ENCODE measurements at regions not wholly inside any gene's neighbourhood (a gene's known extent, or its start where the extent isn't known, plus 50 kb on each side); places are given as distances from the start of the nearest gene placed in this dataset.
A peak's percentile ranks its signal among the peaks of the same experiment; 100 is the strongest.

- H3K4me1 Mint-ChIP-seq (ENCODE audit: low read depth) = peaks cover 62% of the 10 kb centered on the region
- peaks cover 5% of the 10 kb centered on the region for H3K9me3 Mint-ChIP-seq
- H3K4me3 Mint-ChIP-seq = no peak overlapping the region
- peaks cover 13% of the 10 kb centered on the region for H3K36me3 Mint-ChIP-seq (ENCODE audit: low read depth)
- no peak overlapping the region for H3K27ac Mint-ChIP-seq
- peaks cover under 1% of the 10 kb centered on the region for H3K27me3 Mint-ChIP-seq (ENCODE audit: low read depth)
Measured at GRCh38 chr7:17140406-17140805, 158.0 kb upstream of the AHR start.

GRCh38 chr7:17142831-17143541, 155.5 kb upstream of the AHR start:
- H3K9me3 Mint-ChIP-seq = peaks cover 5% of the 10 kb centered on the region
- peak overlapping the region; percentile 60 for H3K27ac Mint-ChIP-seq
- peaks cover 7% of the 10 kb centered on the region for H3K27me3 Mint-ChIP-seq (ENCODE audit: low read depth)
- peaks cover 9% of the 10 kb centered on the region for H3K36me3 Mint-ChIP-seq (ENCODE audit: low read depth)
- peak overlapping the region; percentile 23 for H3K4me3 Mint-ChIP-seq
- peaks cover 58% of the 10 kb centered on the region for H3K4me1 Mint-ChIP-seq (ENCODE audit: low read depth)

- Mint-ChIP-seq H3K27me3 (ENCODE audit: low read depth) (peaks cover 7% of the 10 kb centered on the region), H3K27ac (peak overlapping the region; percentile 61), H3K4me1 (ENCODE audit: low read depth) (peaks cover 46% of the 10 kb centered on the region), H3K9me3 (peaks cover 5% of the 10 kb centered on the region), H3K4me3 (peak overlapping the region; percentile 35), H3K36me3 (ENCODE audit: low read depth) (peaks cover 6% of the 10 kb centered on the region)
Measured at GRCh38 chr7:17144322-17144721, 154.1 kb upstream of the AHR start.

GRCh38 chr7:17146621-17147020, 151.8 kb upstream of the AHR start:
- Mint-ChIP-seq H3K27ac (no peak overlapping the region), H3K4me1 (ENCODE audit: low read depth) (peaks cover 40% of the 10 kb centered on the region), H3K27me3 (ENCODE audit: low read depth) (peaks cover 7% of the 10 kb centered on the region), H3K4me3 (no peak overlapping the region), H3K36me3 (ENCODE audit: low read depth) (peaks cover 6% of the 10 kb centered on the region), H3K9me3 (peaks cover 5% of the 10 kb centered on the region)

- Mint-ChIP-seq H3K27me3 (ENCODE audit: low read depth) (peaks cover 7% of the 10 kb centered on the region), H3K4me1 (ENCODE audit: low read depth) (peaks cover 40% of the 10 kb centered on the region)
Measured at GRCh38 chr7:17147409-17147808, 151.0 kb upstream of the AHR start.

GRCh38 chr7:17150018-17150417, 148.4 kb upstream of the AHR start:
- Mint-ChIP-seq H3K36me3 (ENCODE audit: low read depth) (peaks cover 6% of the 10 kb centered on the region), H3K4me3 (no peak overlapping the region), H3K27me3 (ENCODE audit: low read depth) (peaks cover 10% of the 10 kb centered on the region), H3K9me3 (peaks cover 6% of the 10 kb centered on the region), H3K4me1 (ENCODE audit: low read depth) (peaks cover 26% of the 10 kb centered on the region), H3K27ac (no peak overlapping the region)

More at GRCh38 chr7:17147409-17147808, 151.0 kb upstream of the AHR start:
- Mint-ChIP-seq H3K9me3 (peaks cover 5% of the 10 kb centered on the region), H3K27ac (no peak overlapping the region), H3K4me3 (no peak overlapping the region), H3K36me3 (ENCODE audit: low read depth) (peaks cover 6% of the 10 kb centered on the region)

GRCh38 chr7:17152721-17153120, 145.7 kb upstream of the AHR start:
- Mint-ChIP-seq H3K27ac (no peak overlapping the region), H3K4me1 (ENCODE audit: low read depth) (peaks cover 18% of the 10 kb centered on the region), H3K4me3 (no peak overlapping the region), H3K36me3 (ENCODE audit: low read depth) (peaks cover 4% of the 10 kb centered on the region), H3K9me3 (peaks cover 6% of the 10 kb centered on the region), H3K27me3 (ENCODE audit: low read depth) (peaks cover 13% of the 10 kb centered on the region)

- Mint-ChIP-seq H3K27ac (no peak overlapping the region), H3K27me3 (ENCODE audit: low read depth) (peaks cover 17% of the 10 kb centered on the region), H3K36me3 (ENCODE audit: low read depth) (peaks cover 4% of the 10 kb centered on the region), H3K9me3 (peaks cover 6% of the 10 kb centered on the region), H3K4me1 (ENCODE audit: low read depth) (peaks cover 24% of the 10 kb centered on the region), H3K4me3 (no peak overlapping the region)
Measured at GRCh38 chr7:17153536-17153935, 144.9 kb upstream of the AHR start.

GRCh38 chr7:17155529-17155928, 142.9 kb upstream of the AHR start:
- H3K27ac Mint-ChIP-seq = no peak overlapping the region
- peaks cover 17% of the 10 kb centered on the region for H3K27me3 Mint-ChIP-seq (ENCODE audit: low read depth)
- H3K4me3 Mint-ChIP-seq = no peak overlapping the region
- peaks cover 34% of the 10 kb centered on the region for H3K4me1 Mint-ChIP-seq (ENCODE audit: low read depth)
- H3K9me3 Mint-ChIP-seq = peaks cover 10% of the 10 kb centered on the region
- H3K36me3 Mint-ChIP-seq (ENCODE audit: low read depth) = peaks cover 4% of the 10 kb centered on the region

GRCh38 chr7:17158261-17158660, 140.2 kb upstream of the AHR start:
- peaks cover 25% of the 10 kb centered on the region for H3K4me1 Mint-ChIP-seq (ENCODE audit: low read depth)
- no peak overlapping the region for H3K27ac Mint-ChIP-seq
- peaks cover 17% of the 10 kb centered on the region for H3K36me3 Mint-ChIP-seq (ENCODE audit: low read depth)
- peaks cover 29% of the 10 kb centered on the region for H3K9me3 Mint-ChIP-seq
- no peak overlapping the region for H3K4me3 Mint-ChIP-seq
- H3K27me3 Mint-ChIP-seq (ENCODE audit: low read depth) = peaks cover 24% of the 10 kb centered on the region

- Mint-ChIP-seq H3K27ac (peak overlapping the region; percentile 64), H3K36me3 (ENCODE audit: low read depth) (peaks cover 15% of the 10 kb centered on the region), H3K27me3 (ENCODE audit: low read depth) (peaks cover 21% of the 10 kb centered on the region), H3K4me1 (ENCODE audit: low read depth) (peaks cover 19% of the 10 kb centered on the region), H3K9me3 (peaks cover 31% of the 10 kb centered on the region), H3K4me3 (no peak overlapping the region)
Measured at GRCh38 chr7:17159500-17160037, 138.9 kb upstream of the AHR start.

GRCh38 chr7:17166824-17167379, 131.6 kb upstream of the AHR start:
- H3K36me3 Mint-ChIP-seq (ENCODE audit: low read depth) = peaks cover 12% of the 10 kb centered on the region
- H3K9me3 Mint-ChIP-seq = peaks cover 17% of the 10 kb centered on the region
- peaks cover 11% of the 10 kb centered on the region for H3K27me3 Mint-ChIP-seq (ENCODE audit: low read depth)
- H3K4me1 Mint-ChIP-seq (ENCODE audit: low read depth) = peaks cover 20% of the 10 kb centered on the region
- H3K4me3 Mint-ChIP-seq = no peak overlapping the region
- H3K27ac Mint-ChIP-seq = no peak overlapping the region

GRCh38 chr7:17168416-17168815, 130.0 kb upstream of the AHR start:
- H3K4me3 Mint-ChIP-seq = no peak overlapping the region

GRCh38 chr7:17171427-17171826, 127.0 kb upstream of the AHR start:
- peaks cover 19% of the 10 kb centered on the region for H3K4me1 Mint-ChIP-seq (ENCODE audit: low read depth)
- no peak overlapping the region for H3K27ac Mint-ChIP-seq
- H3K9me3 Mint-ChIP-seq = peaks cover 3% of the 10 kb centered on the region
- no peak overlapping the region for H3K4me3 Mint-ChIP-seq
- H3K27me3 Mint-ChIP-seq (ENCODE audit: low read depth) = peaks cover 10% of the 10 kb centered on the region
- H3K36me3 Mint-ChIP-seq (ENCODE audit: low read depth) = peaks cover 1% of the 10 kb centered on the region

More at GRCh38 chr7:17168416-17168815, 130.0 kb upstream of the AHR start:
- Mint-ChIP-seq H3K27me3 (ENCODE audit: low read depth) (peaks cover 10% of the 10 kb centered on the region), H3K27ac (no peak overlapping the region), H3K4me1 (ENCODE audit: low read depth) (peaks cover 20% of the 10 kb centered on the region), H3K36me3 (ENCODE audit: low read depth) (peaks cover 2% of the 10 kb centered on the region), H3K9me3 (peaks cover 6% of the 10 kb centered on the region)

All from T-helper 1 cell treated with Interleukin-12 subunit alpha and Interleukin-12 subunit beta and Interleukin-4 antibody, amounts not matched to agents 30 μg/mL and 1 μg/mL, for 36 hours (primary cell).